SK-N-SH (cell line): ENCODE measurements at regions not wholly inside any gene's neighbourhood (a gene's known extent, or its start where the extent isn't known, plus 50 kb on each side); places are given as distances from the start of the nearest gene placed in this dataset.

Experiments used
- CTCF ChIA-PET: fragments of 300-600, 350-600 bp; formaldehyde crosslinking; extraction: SDS; loops from one replicate; lab custom pipeline; 2021; lab: Yijun Ruan, JAX
- POLR2A ChIA-PET: fragments of 350-600 bp; sonication (Branson Sonifier 250); formaldehyde crosslinking; extraction: SDS; loops from one replicate; lab custom pipeline; 2020; ENCODE audit warnings: antibody characterized with exemption, inconsistent platforms; lab: Yijun Ruan, JAX
- DNase-seq: peaks from one replicate; pipeline ENCODE4 v3.0.0; 2012
- H2AFZ ChIP-seq: fragments of 200-600 bp; sonication (generic); 2 replicates; pipeline ENCODE4 v1.8.1; 2016; ENCODE audit warnings: antibody characterized with exemption, mild to moderate bottlenecking, low read depth
- H3F3A ChIP-seq: fragments of 200-600 bp; sonication (generic); replicated peaks from 2 replicates; pipeline ENCODE3; 2016; ENCODE audit warnings: antibody characterized with exemption, mild to moderate bottlenecking; ENCODE audit not compliant: insufficient read depth
- H3K27ac ChIP-seq, 2 experiments: fragments of 200-500 bp in 1 of 2; fragments of 200-600 bp in 1 of 2; sonication (Bioruptor generic) in 1 of 2; sonication (generic), shearing (Covaris generic) in 1 of 2; 2 replicates each; pipeline versions ENCODE4 v1.5.1 to v1.6.1; 2014 to 2016; ENCODE audit warnings: low read depth in 2 of 2, inconsistent platforms in 1 of 2, low read length in 1 of 2, mild to moderate bottlenecking in 1 of 2, mixed read lengths in 1 of 2
- H3K27me3 ChIP-seq: fragments of 200-600 bp; sonication (generic), shearing (Covaris generic); 2 replicates; pipeline ENCODE4 v1.6.1; 2016; ENCODE audit warnings: mixed run types; ENCODE audit not compliant: insufficient read depth
- H3K36me3 ChIP-seq, 2 experiments: fragments of 200-500 bp in 1 of 2; fragments of 200-600 bp in 1 of 2; sonication (Bioruptor generic) in 1 of 2; sonication (generic) in 1 of 2; replicated peaks in 1 of 2; 2 replicates each; pipeline versions ENCODE3 to v1.5.1; 2014 to 2016; ENCODE audit warnings: low read length in 1 of 2, mild to moderate bottlenecking in 1 of 2; ENCODE audit not compliant: insufficient read depth in 2 of 2, control insufficient read depth in 1 of 2
- H3K4me1 ChIP-seq, 2 experiments: fragments of 200-500 bp in 1 of 2; fragments of 200-600 bp in 1 of 2; sonication (Bioruptor generic) in 1 of 2; sonication (generic), shearing (Covaris generic) in 1 of 2; 2 replicates each; pipeline versions ENCODE4 v1.5.1 to v1.6.1; 2014 to 2016; ENCODE audit warnings: low read depth in 1 of 2, low read length in 1 of 2, mixed run types in 1 of 2; ENCODE audit not compliant: insufficient read depth in 2 of 2, control insufficient read depth in 1 of 2
- H3K4me2 ChIP-seq: fragments of 200-600 bp; sonication (generic), shearing (Covaris generic); 2 replicates; pipeline ENCODE4 v1.6.1; 2017; ENCODE audit warnings: mixed run types
- H3K4me3 ChIP-seq, 2 experiments: fragments of 200-500 bp in 1 of 2; fragments of 200-600 bp in 1 of 2; sonication (Bioruptor generic) in 1 of 2; sonication (generic), shearing (Covaris generic) in 1 of 2; 2 replicates each; pipeline versions ENCODE4 v1.5.1 to v1.8.1; 2014 to 2016; ENCODE audit warnings: low read depth in 2 of 2, inconsistent platforms in 1 of 2, low read length in 1 of 2, mild to moderate bottlenecking in 1 of 2, mixed read lengths in 1 of 2, moderate library complexity in 1 of 2
- H3K79me2 ChIP-seq: fragments of 200-600 bp; sonication (generic); 2 replicates; pipeline ENCODE4 v1.8.1; 2017; ENCODE audit warnings: mild to moderate bottlenecking; ENCODE audit not compliant: insufficient read depth
- H3K9ac ChIP-seq: fragments of 200-600 bp; sonication (generic); 2 replicates; pipeline ENCODE4 v1.6.1; 2017; ENCODE audit warnings: mixed run types
- H3K9me2 ChIP-seq: fragments of 200-600 bp; sonication (generic); 2 replicates; pipeline ENCODE4 v1.6.1; 2017; ENCODE audit warnings: mixed run types
- H3K9me3 ChIP-seq: fragments of 200-600 bp; sonication (generic); 2 replicates; pipeline ENCODE4 v1.6.1; 2017; ENCODE audit warnings: mixed run types, mild to moderate bottlenecking, moderate library complexity
- H4K20me1 ChIP-seq: fragments of 200-600 bp; sonication (generic); 2 replicates; pipeline ENCODE4 v1.6.1; 2017; ENCODE audit warnings: mild to moderate bottlenecking, mixed run types; ENCODE audit not compliant: insufficient read depth
- CHD2 ChIP-seq: fragments of 150-350 bp; IDR thresholded peaks from 2 replicates; pipeline ENCODE4 v1.6.1; 2018; ENCODE audit warnings: low read length; ENCODE audit not compliant: partially characterized antibody
- EP300 ChIP-seq, 2 experiments: IDR thresholded peaks; 2 replicates each; pipeline versions ENCODE4 v1.4.0 to v1.6.1; 2012; ENCODE audit warnings: borderline replicate concordance in 1 of 2, low read depth in 1 of 2, low read length in 1 of 2
- EZH2phosphoT487 ChIP-seq: fragments of 200-600 bp; sonication (generic); IDR thresholded peaks from 2 replicates; pipeline ENCODE4 v1.6.1; 2017; ENCODE audit warnings: low read depth, mixed run types, mild to moderate bottlenecking, antibody characterized with exemption, moderate library complexity, borderline replicate concordance
- FOSL2 ChIP-seq: IDR thresholded peaks from 2 replicates; pipeline ENCODE4 v1.4.0; 2012; ENCODE audit warnings: low read depth, mild to moderate bottlenecking, moderate library complexity, borderline replicate concordance
- FOXJ3 ChIP-seq: sonication (generic); formaldehyde crosslinking; IDR thresholded peaks from 2 replicates; pipeline ENCODE4 v1.5.1; 2020; ENCODE audit warnings: mild to moderate bottlenecking, missing genetic modification reagents
- IRF3 ChIP-seq: fragments of 150-350 bp; IDR thresholded peaks from 2 replicates; pipeline ENCODE4 v1.6.1; 2016; ENCODE audit warnings: mild to moderate bottlenecking, low read depth, low read length
- MAX ChIP-seq: IDR thresholded peaks from 2 replicates; pipeline ENCODE4 v1.4.0; 2012; ENCODE audit warnings: low read depth
- MEF2A ChIP-seq: IDR thresholded peaks from 2 replicates; pipeline ENCODE4 v1.4.0; 2012; ENCODE audit warnings: low read depth, borderline replicate concordance
- MXI1 ChIP-seq: IDR thresholded peaks from 2 replicates; pipeline ENCODE4 v1.6.1; 2012; ENCODE audit warnings: mild to moderate bottlenecking, low read depth, low read length, improper control_type of control experiment
- NFIC ChIP-seq: IDR thresholded peaks from 2 replicates; pipeline ENCODE4 v1.4.0; 2012; ENCODE audit warnings: borderline replicate concordance
- PBX3 ChIP-seq: IDR thresholded peaks from 2 replicates; pipeline ENCODE4; 2012
- RAD21 ChIP-seq: IDR thresholded peaks from 2 replicates; pipeline ENCODE4 v1.6.1; 2012; ENCODE audit warnings: mild to moderate bottlenecking, low read length
- RCOR1 ChIP-seq: fragments of 150-350 bp; IDR thresholded peaks from 2 replicates; pipeline ENCODE4 v1.6.1; 2017; ENCODE audit warnings: antibody characterized with exemption, low read length
- RFX5 ChIP-seq: IDR thresholded peaks from 2 replicates; pipeline ENCODE4 v1.6.1; 2012; ENCODE audit warnings: mild to moderate bottlenecking, improper control_type of control experiment, low read length
- SMC3 ChIP-seq: IDR thresholded peaks from 2 replicates; pipeline ENCODE4 v1.6.1; 2012; ENCODE audit warnings: low read depth, low read length, improper control_type of control experiment
- TCF12 ChIP-seq: IDR thresholded peaks from 2 replicates; pipeline ENCODE4 v1.4.0; 2012
- USF1 ChIP-seq: IDR thresholded peaks from 2 replicates; pipeline ENCODE4 v1.4.0; 2012; ENCODE audit warnings: low read depth, borderline replicate concordance
- YY1 ChIP-seq: IDR thresholded peaks from 2 replicates; pipeline ENCODE4 v1.4.0; 2012; ENCODE audit warnings: low read depth, mild to moderate bottlenecking
- WGBS: methylation state at CpG from one replicate; pipeline ENCODE4 v1.1.6; 2017; ENCODE audit warnings: low lambda C conversion rate; 5-methylcytosine and 5-hydroxymethylcytosine counted together

GRCh38 chr9:103089357-103089756 is 94.2 kb downstream of the CYLC2 start:
- no peak overlapping the region for H3K27ac ChIP-seq
- CTCF ChIA-PET = no interaction called here
- 55% methylated on average over 1 of the region's 1 CpG for WGBS

GRCh38 chr9:103104101-103104500 is 109.0 kb downstream of the CYLC2 start:
- Histone ChIP-seq H4K20me1 (no peaks in the 10 kb centered on the region), H3K9me3 (no peaks in the 10 kb centered on the region; the same call in 1 of the 2 replicates), H3K4me1 (no peaks in the 10 kb centered on the region), H3K9ac (no peak overlapping the region), H3F3A (no peaks in the 10 kb centered on the region), H3K4me2 (no peak overlapping the region), H3K79me2 (no peaks in the 10 kb centered on the region), H3K27ac (no peak overlapping the region), H3K4me3 (no peak overlapping the region), H3K27me3 (no peaks in the 10 kb centered on the region), H2AFZ (no peak overlapping the region), H3K36me3 (no peaks in the 10 kb centered on the region), H3K9me2 (no peaks in the 10 kb centered on the region)
- ChIA-PET POLR2A (no interaction called here), CTCF (no interaction called here)
- no peak for TF ChIP-seq IRF3
- TF ChIP-seq NFIC = no peak
- no peak for TF ChIP-seq MEF2A
- TF ChIP-seq FOXJ3 (CRISPR knock-in tag) = no peak
- TF ChIP-seq EP300 (IDR thresholded peaks at IDR 0.05; ENCODE audit: borderline replicate concordance in 1 of 2, low read depth in 1 of 2, low read length in 1 of 2) = no peak
- TF ChIP-seq YY1 = no peak
- TF ChIP-seq MAX = no peak
- no peak for TF ChIP-seq USF1
- TF ChIP-seq EZH2phosphoT487 = no peak
- TF ChIP-seq PBX3 = no peak
- TF ChIP-seq MXI1 = no peak
- TF ChIP-seq RAD21 = no peak
- no peak for TF ChIP-seq SMC3
- no peak for TF ChIP-seq FOSL2
- no peak for TF ChIP-seq TCF12
- TF ChIP-seq RFX5 = no peak
- TF ChIP-seq RCOR1 = no peak
- 6% methylated on average over 6 of the region's 9 CpGs for WGBS
- DNase-seq = no peak

More at GRCh38 chr9:103089357-103089756, 94.2 kb downstream of the CYLC2 start:
- no peak overlapping the region for H3K9ac ChIP-seq
- TF ChIP-seq MEF2A (no peak), IRF3 (no peak), USF1 (no peak), CHD2 (no peak), NFIC (no peak)
- no peak for DNase-seq
- POLR2A ChIA-PET = no interaction called here
- H2AFZ ChIP-seq = no peak overlapping the region
- H3K4me1 ChIP-seq = no peaks in the 10 kb centered on the region
- H3K9me2 ChIP-seq = no peaks in the 10 kb centered on the region
- H3F3A ChIP-seq = no peaks in the 10 kb centered on the region
- no peaks in the 10 kb centered on the region for H3K27me3 ChIP-seq
- no peaks in the 10 kb centered on the region for H4K20me1 ChIP-seq
- H3K4me2 ChIP-seq = no peak overlapping the region
- H3K79me2 ChIP-seq = no peaks in the 10 kb centered on the region
- H3K36me3 ChIP-seq = no peaks in the 10 kb centered on the region
- no peaks in the 10 kb centered on the region; the same call in 1 of the 2 replicates for H3K9me3 ChIP-seq
- no peak overlapping the region for H3K4me3 ChIP-seq
